Psoas muscle (tissue), 7 donors: ENCODE measurements at regions not wholly inside any gene's neighbourhood (a gene's known extent, or its start where the extent isn't known, plus 50 kb on each side); places are given as distances from the start of the nearest gene placed in this dataset.

Source experiments
- ATAC-seq, 4 donors: fragments of 200-7000 bp; cut with Tn5 transposase; one replicate each; pipeline ENCODE4 v1.9.1; 2020; ENCODE audit warnings: moderate library complexity in 3 of 4, mild to moderate bottlenecking in 2 of 4
- DNase-seq, 2 donors: peaks; one replicate each; pipeline ENCODE4 v3.0.0-alpha.2; 2020
- H3K27ac ChIP-seq: fragments of 200-600 bp; one replicate; pipeline ENCODE4 v1.8.0; 2022
- H3K27me3 ChIP-seq, 3 donors: fragments of 200-600 bp in 1 of 3; one replicate each; pipeline versions ENCODE4 v1.6.1 to v1.8.0; 2013 to 2022; ENCODE audit warnings: low read length in 2 of 3, mild to moderate bottlenecking in 2 of 3, moderate library complexity in 1 of 3; ENCODE audit not compliant: insufficient read depth in 3 of 3
- H3K36me3 ChIP-seq, 2 donors: fragments of 200-600 bp in 1 of 2; one replicate each; pipeline versions ENCODE4 v1.6.1 to v1.8.0; 2013 to 2022; ENCODE audit warnings: low read depth in 1 of 2, mild to moderate bottlenecking in 1 of 2, moderate library complexity in 1 of 2; ENCODE audit not compliant: insufficient read depth in 1 of 2
- H3K4me1 ChIP-seq: fragments of 200-600 bp; one replicate; pipeline ENCODE4 v1.8.0; 2022
- H3K4me3 ChIP-seq: fragments of 200-600 bp; one replicate; pipeline ENCODE4 v1.8.0; 2022; ENCODE audit warnings: mild to moderate bottlenecking
- H3K9me3 ChIP-seq: fragments of 200-600 bp; one replicate; pipeline ENCODE4 v1.8.0; 2022
- WGBS, 3 donors: extraction: QIAGEN DNeasy Blood & Tissue Kit; methylation state at CpG; one replicate each; pipeline versions ENCODE4 v1.1.6 to v1.1.7; 2013; 5-methylcytosine and 5-hydroxymethylcytosine counted together
- intact Hi-C, 2 donors: fragments of 100-400 bp; cut with DNase I; formaldehyde crosslinking; loops; one replicate each; pipeline versions ENCODE4 v1.11.0 to v1.14.2; 2022
- TF ChIP-seq, protein P1 (sequence below): fragments of 200-600 bp; IDR thresholded peaks from one replicate; pipeline ENCODE4 v1.8.0; 2022; ENCODE audit warnings: antibody characterized with exemption
- donor health status: healthy with polysubstance abuse.
- donor health status: DM: no; HTN: no; CAD: no; lungs with moderate emphysema.
- donor health status: Bipolar disorder and iron deficiency.
- donor health status: healthy.
- donor health status: DM: yes; HTN: yes; CAD: no.
- donor health status: DM: no; HTN: no; CAD: no.
- donor health status: DM: yes; HTN: yes; CAD: no.

GRCh38 chr9:99693888-99694287 is 127.8 kb upstream of the NR4A3 start:
- no peaks in the 10 kb centered on the region for H3K36me3 ChIP-seq
- intact Hi-C loops, result no loop called here
- 27 to 45% (median 37%) methylated on average over 3 of the region's 3 CpGs for WGBS, 3 donors
- ATAC-seq (peak in 2 of 4 donors; percentile 50 to 66), DNase-seq (no peak)
- H3K4me3 ChIP-seq, result peak overlapping the region; percentile 8
- no peaks in the 10 kb centered on the region for H3K4me1 ChIP-seq
- H3K27me3 ChIP-seq, result no peaks in the 10 kb centered on the region
- H3K9me3 ChIP-seq, result no peaks in the 10 kb centered on the region
- TF ChIP-seq, protein P1, sequence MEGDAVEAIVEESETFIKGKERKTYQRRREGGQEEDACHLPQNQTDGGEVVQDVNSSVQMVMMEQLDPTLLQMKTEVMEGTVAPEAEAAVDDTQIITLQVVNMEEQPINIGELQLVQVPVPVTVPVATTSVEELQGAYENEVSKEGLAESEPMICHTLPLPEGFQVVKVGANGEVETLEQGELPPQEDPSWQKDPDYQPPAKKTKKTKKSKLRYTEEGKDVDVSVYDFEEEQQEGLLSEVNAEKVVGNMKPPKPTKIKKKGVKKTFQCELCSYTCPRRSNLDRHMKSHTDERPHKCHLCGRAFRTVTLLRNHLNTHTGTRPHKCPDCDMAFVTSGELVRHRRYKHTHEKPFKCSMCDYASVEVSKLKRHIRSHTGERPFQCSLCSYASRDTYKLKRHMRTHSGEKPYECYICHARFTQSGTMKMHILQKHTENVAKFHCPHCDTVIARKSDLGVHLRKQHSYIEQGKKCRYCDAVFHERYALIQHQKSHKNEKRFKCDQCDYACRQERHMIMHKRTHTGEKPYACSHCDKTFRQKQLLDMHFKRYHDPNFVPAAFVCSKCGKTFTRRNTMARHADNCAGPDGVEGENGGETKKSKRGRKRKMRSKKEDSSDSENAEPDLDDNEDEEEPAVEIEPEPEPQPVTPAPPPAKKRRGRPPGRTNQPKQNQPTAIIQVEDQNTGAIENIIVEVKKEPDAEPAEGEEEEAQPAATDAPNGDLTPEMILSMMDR, result no peak
- no peak overlapping the region for H3K27ac ChIP-seq

GRCh38 chr9:99694393-99694792 is 127.3 kb upstream of the NR4A3 start:
- DNase-seq (no peak), ATAC-seq (no peak)
- intact Hi-C loops, result no loop called here
- H3K27ac ChIP-seq, result no peak overlapping the region
- H3K4me1 ChIP-seq, result no peaks in the 10 kb centered on the region
- no peaks in the 10 kb centered on the region for H3K36me3 ChIP-seq
- H3K4me3 ChIP-seq, result no peak overlapping the region
- H3K9me3 ChIP-seq, result no peaks in the 10 kb centered on the region
- TF ChIP-seq, protein P1, result no peak
- WGBS, 3 donors, result 73 to 90% (median 85%) methylated on average over 1 of the region's 1 CpG
- H3K27me3 ChIP-seq, result no peaks in the 10 kb centered on the region

GRCh38 chr9:99699396-99699795 is 122.3 kb upstream of the NR4A3 start:
- Histone ChIP-seq H3K4me1 (peaks cover 9% of the 10 kb centered on the region), H3K4me3 (no peak overlapping the region), H3K36me3 (no peaks in the 10 kb centered on the region), H3K9me3 (no peaks in the 10 kb centered on the region), H3K27ac (no peak overlapping the region), H3K27me3 (no peaks in the 10 kb centered on the region)
- WGBS, 3 donors, result 94 to 97% (median 95%) methylated on average over 3 of the region's 3 CpGs
- DNase-seq (no peak), ATAC-seq (no peak)
- intact Hi-C loops, result no loop called here
- TF ChIP-seq, protein P1, result no peak

DNA sequence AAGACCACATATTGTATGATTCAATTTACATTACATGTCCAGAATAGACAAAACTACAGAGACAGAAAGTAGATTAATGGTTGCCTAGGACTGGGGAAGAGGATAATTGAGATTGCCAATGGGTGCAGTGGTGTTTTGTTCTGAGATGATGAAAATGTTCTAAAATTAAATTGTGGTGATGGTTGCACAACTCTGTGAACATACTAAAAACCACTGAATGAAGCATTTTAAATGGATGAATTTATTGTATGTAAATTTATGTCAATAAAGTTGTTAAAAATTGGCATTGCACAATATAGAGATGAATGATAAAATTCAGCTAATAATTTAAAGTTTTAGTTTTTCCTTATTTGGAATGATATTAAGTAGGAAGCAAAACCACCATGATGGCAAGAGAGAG is 109.5 kb upstream of the NR4A3 start:
- H3K4me3 ChIP-seq, result no peak overlapping the region
- TF ChIP-seq, protein P1, result no peak
- DNase-seq, result no peak
- intact Hi-C loops, result no loop called here
- no peak for ATAC-seq
- no peaks in the 10 kb centered on the region for H3K4me1 ChIP-seq
- H3K9me3 ChIP-seq, result no peaks in the 10 kb centered on the region
- no peaks in the 10 kb centered on the region for H3K27me3 ChIP-seq
- no peak overlapping the region for H3K27ac ChIP-seq
- no peaks in the 10 kb centered on the region for H3K36me3 ChIP-seq

DNA sequence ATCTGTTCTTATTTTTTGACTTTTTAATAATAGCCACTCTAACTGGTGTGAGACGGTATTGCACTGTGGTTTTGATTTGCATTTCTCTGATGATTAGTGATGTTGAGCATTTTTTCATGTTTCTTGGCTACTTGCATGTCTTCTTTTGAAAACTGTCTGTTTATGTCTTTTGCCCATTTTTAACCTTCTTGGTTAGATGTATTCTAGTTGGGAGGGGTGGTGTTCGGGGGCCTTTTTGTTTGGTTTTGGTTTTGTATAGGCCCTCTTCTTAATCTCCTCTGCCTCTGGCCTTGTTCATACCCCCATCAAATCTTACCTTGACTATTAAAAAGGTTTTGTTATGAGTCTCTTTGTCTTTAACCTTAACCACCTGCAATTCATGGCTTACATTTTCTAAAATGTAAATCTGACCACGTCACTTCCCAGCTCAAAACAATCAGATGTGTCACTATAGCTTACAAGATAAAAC is 107.8 kb upstream of the NR4A3 start:
- intact Hi-C loops, result no loop called here
- H3K9me3 ChIP-seq, result no peaks in the 10 kb centered on the region
- no peak overlapping the region for H3K4me3 ChIP-seq
- no peak overlapping the region for H3K27ac ChIP-seq
- TF ChIP-seq, protein P1, result no peak
- no peaks in the 10 kb centered on the region for H3K36me3 ChIP-seq
- WGBS, 3 donors, result 96 to 97% (median 97%) methylated on average over 3 of the region's 3 CpGs
- no peak for DNase-seq
- ATAC-seq, result no peak
- H3K27me3 ChIP-seq, result no peaks in the 10 kb centered on the region
- no peaks in the 10 kb centered on the region for H3K4me1 ChIP-seq
